ENCODE measurements at regions not wholly inside any gene's neighbourhood (a gene's known extent, or its start where the extent isn't known, plus 50 kb on each side); places are given as distances from the start of the nearest gene placed in this dataset.

DNA sequence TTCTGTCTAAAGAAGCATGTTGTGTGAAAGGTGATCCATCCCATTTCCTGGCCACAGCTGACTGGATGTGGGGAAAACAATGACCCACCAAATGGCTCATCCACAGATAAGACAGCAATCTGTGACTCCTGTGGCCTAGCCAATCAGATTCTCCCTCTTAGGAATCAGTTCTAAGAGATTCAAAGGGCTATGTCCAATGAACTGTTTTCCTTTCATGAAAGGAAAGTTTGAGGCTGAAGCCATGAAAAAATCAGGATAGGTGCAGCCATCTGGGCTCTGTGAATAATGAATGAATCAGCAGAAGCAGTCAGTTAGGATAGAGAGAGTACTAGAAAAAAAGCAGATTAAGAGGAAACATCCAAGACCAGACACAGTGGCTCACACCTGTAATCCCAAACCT, 164.7 kb downstream of the NRIP1 start:
- TF ChIP-seq, protein P1, sequence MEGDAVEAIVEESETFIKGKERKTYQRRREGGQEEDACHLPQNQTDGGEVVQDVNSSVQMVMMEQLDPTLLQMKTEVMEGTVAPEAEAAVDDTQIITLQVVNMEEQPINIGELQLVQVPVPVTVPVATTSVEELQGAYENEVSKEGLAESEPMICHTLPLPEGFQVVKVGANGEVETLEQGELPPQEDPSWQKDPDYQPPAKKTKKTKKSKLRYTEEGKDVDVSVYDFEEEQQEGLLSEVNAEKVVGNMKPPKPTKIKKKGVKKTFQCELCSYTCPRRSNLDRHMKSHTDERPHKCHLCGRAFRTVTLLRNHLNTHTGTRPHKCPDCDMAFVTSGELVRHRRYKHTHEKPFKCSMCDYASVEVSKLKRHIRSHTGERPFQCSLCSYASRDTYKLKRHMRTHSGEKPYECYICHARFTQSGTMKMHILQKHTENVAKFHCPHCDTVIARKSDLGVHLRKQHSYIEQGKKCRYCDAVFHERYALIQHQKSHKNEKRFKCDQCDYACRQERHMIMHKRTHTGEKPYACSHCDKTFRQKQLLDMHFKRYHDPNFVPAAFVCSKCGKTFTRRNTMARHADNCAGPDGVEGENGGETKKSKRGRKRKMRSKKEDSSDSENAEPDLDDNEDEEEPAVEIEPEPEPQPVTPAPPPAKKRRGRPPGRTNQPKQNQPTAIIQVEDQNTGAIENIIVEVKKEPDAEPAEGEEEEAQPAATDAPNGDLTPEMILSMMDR (IDR thresholded peaks at IDR 0.05; ENCODE audit: low read depth, low read length): no peak
- no peak for TF ChIP-seq EZH2phosphoT487 (IDR thresholded peaks at IDR 0.05; ENCODE audit: low read depth)

Data from OCI-LY3 (cell line).